Panc1 (cell line): ENCODE measurements at regions not wholly inside any gene's neighbourhood (a gene's known extent, or its start where the extent isn't known, plus 50 kb on each side); places are given as distances from the start of the nearest gene placed in this dataset.

ENCODE experiments used
- ATAC-seq: fragments of 200-7000 bp; cut with Tn5 transposase; 2 replicates; pipeline ENCODE4 v1.9.1; 2020; ENCODE audit warnings: mild to moderate bottlenecking, moderate library complexity
- BruUV-seq: library from RNA; stranded (reverse); fragments of 400-500 nt; replicated peaks from 2 replicates; lab custom pipeline; 2021; lab: Mats Ljungman, UMichigan
- CTCF ChIA-PET: fragments of 300-600 bp; sonication (Branson Sonifier 250); formaldehyde crosslinking; loops from one replicate; lab custom pipeline; 2022; ENCODE audit warnings: antibody characterized with exemption; lab: Charles Lee
- POLR2A ChIA-PET: fragments of 300-600 bp; sonication (Branson Sonifier 250); formaldehyde crosslinking; loops from one replicate; lab custom pipeline; 2022; ENCODE audit warnings: antibody characterized with exemption; lab: Charles Lee
- DNase-seq: peaks from one replicate; pipeline ENCODE4 v3.0.0-alpha.2; 2010; ENCODE audit warnings: low read depth, low spot score
- H3K27ac ChIP-seq: 2 replicates; pipeline ENCODE4 v1.5.1; 2011; ENCODE audit warnings: mild to moderate bottlenecking, low read length, inconsistent platforms
- H3K27me3 ChIP-seq: fragments of 200-500 bp; sonication (Bioruptor generic); 2 replicates; pipeline ENCODE4 v1.6.0; 2014; ENCODE audit warnings: low read length, inconsistent platforms; ENCODE audit not compliant: control insufficient read depth, insufficient read depth
- H3K36me3 ChIP-seq: fragments of 200-500 bp; sonication (Bioruptor generic); 2 replicates; pipeline ENCODE4 v1.5.1; 2014; ENCODE audit warnings: inconsistent platforms, mild to moderate bottlenecking, low read length, moderate library complexity; ENCODE audit not compliant: control insufficient read depth, insufficient read depth
- H3K4me1 ChIP-seq: 2 replicates; pipeline ENCODE4 v1.5.1; 2011; ENCODE audit warnings: inconsistent platforms, mild to moderate bottlenecking, low read length, moderate library complexity; ENCODE audit not compliant: control insufficient read depth, insufficient read depth
- H3K4me3 ChIP-seq, 2 experiments: 2 replicates each; pipeline ENCODE4 v1.5.1; 2011 to 2012; ENCODE audit warnings: low read depth in 2 of 2, low read length in 2 of 2, mild to moderate bottlenecking in 2 of 2, inconsistent platforms in 1 of 2, moderate library complexity in 1 of 2
- H3K9me3 ChIP-seq: fragments of 200-500 bp; sonication (Bioruptor generic); 2 replicates; pipeline ENCODE4 v1.5.1; 2014; ENCODE audit warnings: low read depth, mild to moderate bottlenecking, inconsistent platforms, low read length, moderate library complexity; ENCODE audit not compliant: control insufficient read depth, insufficient read depth
- CTCF ChIP-seq: fragments of 450-650 bp; IDR thresholded peaks from 2 replicates; pipeline ENCODE4 v1.5.1; 2017; ENCODE audit warnings: mild to moderate bottlenecking
- POLR2AphosphoS5 ChIP-seq: IDR thresholded peaks from 2 replicates; pipeline ENCODE4 v1.6.1; 2012; ENCODE audit warnings: mild to moderate bottlenecking, low read depth, low read length, moderate library complexity
- REST ChIP-seq, 2 experiments: IDR thresholded peaks; 2 replicates each; pipeline ENCODE4 v1.6.1; 2011 to 2012; ENCODE audit warnings: low read depth in 2 of 2, control low read depth in 1 of 2, low read length in 1 of 2, mild to moderate bottlenecking in 1 of 2, moderate library complexity in 1 of 2; ENCODE audit not compliant: insufficient read depth in 1 of 2
- SIN3A ChIP-seq: IDR thresholded peaks from 2 replicates; pipeline ENCODE4 v1.6.1; 2012; ENCODE audit warnings: low read depth, mild to moderate bottlenecking, low read length, moderate library complexity, borderline replicate concordance; ENCODE audit not compliant: insufficient read depth
- TCF7L2 ChIP-seq: IDR thresholded peaks from 2 replicates; pipeline ENCODE4 v1.6.1; 2011; ENCODE audit warnings: mild to moderate bottlenecking, low read depth, low read length, inconsistent platforms
- in situ Hi-C: cut with HindIII; loops from 2 replicates; pipeline ENCODE4 v1.10.0; 2016; ENCODE audit warnings: low sequenced_read_pairs, low pct_unique_long_range_greater_than_20kb
- intact Hi-C: fragments of 100-400 bp; cut with micrococcal nuclease; formaldehyde crosslinking; loops from one replicate; pipeline ENCODE4 v1.10.0; 2022; ENCODE audit not compliant: unreplicated experiment

GRCh38 chr12:114757684-114758325, 73.8 kb upstream of the TBX3 start:
- H3K4me3 ChIP-seq, result no peak overlapping the region
- CTCF ChIA-PET, result no interaction called here
- no peaks in the 10 kb centered on the region for H3K27me3 ChIP-seq
- no peaks in the 10 kb centered on the region for H3K9me3 ChIP-seq
- POLR2A ChIA-PET, result no interaction called here
- H3K27ac ChIP-seq, result no peak overlapping the region
- in situ Hi-C loops (no loop called here), intact Hi-C loops (no loop called here)
- ATAC-seq, result no peak
- BruUV-seq, result no TSS peak
- TF ChIP-seq REST (IDR thresholded peaks at IDR 0.05; ENCODE audit: insufficient read depth in 1 of 2, low read depth in 2 of 2, low read length in 1 of 2) (no peak), SIN3A (no peak), CTCF (no peak), TCF7L2 (no peak), POLR2AphosphoS5 (no peak)
- H3K4me1 ChIP-seq, result no peaks in the 10 kb centered on the region
- no peaks in the 10 kb centered on the region for H3K36me3 ChIP-seq
- no peak for DNase-seq

GRCh38 chr12:114752217-114752616, 68.2 kb upstream of the TBX3 start:
- Histone ChIP-seq H3K27ac (no peak overlapping the region), H3K4me1 (no peaks in the 10 kb centered on the region), H3K9me3 (no peaks in the 10 kb centered on the region), H3K4me3 (no peak overlapping the region), H3K27me3 (no peaks in the 10 kb centered on the region), H3K36me3 (no peaks in the 10 kb centered on the region)
- in situ Hi-C loops (no loop called here), intact Hi-C loops (no loop called here)
- TF ChIP-seq REST (IDR thresholded peaks at IDR 0.05; ENCODE audit: insufficient read depth in 1 of 2, low read depth in 2 of 2, low read length in 1 of 2) (no peak), CTCF (no peak), POLR2AphosphoS5 (no peak), SIN3A (no peak), TCF7L2 (no peak)
- DNase-seq (no peak), ATAC-seq (no peak)
- ChIA-PET POLR2A (no interaction called here), CTCF (no interaction called here)
- no TSS peak for BruUV-seq
